ENCODE measurements at regions not wholly inside any gene's neighbourhood (a gene's known extent, or its start where the extent isn't known, plus 50 kb on each side); places are given as distances from the start of the nearest gene placed in this dataset.

- Histone ChIP-seq H3K27ac (ENCODE audit: low read depth, low read length) (no peak overlapping the region), H3K4me3 (replicated peaks in 1 of 2; ENCODE audit: low read depth in 1 of 2, low read length in 2 of 2) (no peak overlapping the region), H2AFZ (ENCODE audit: low read depth, low read length, poor library complexity, severe bottlenecking) (no peak overlapping the region), H3K9me2 (ENCODE audit: insufficient read depth) (no peaks in the 10 kb centered on the region), H3K9me3 (ENCODE audit: control insufficient read depth in 1 of 2, insufficient read depth in 1 of 2, low read depth in 1 of 2, low read length in 2 of 2) (no peaks in the 10 kb centered on the region), H3K36me3 (ENCODE audit: control insufficient read depth in 1 of 2, insufficient read depth in 2 of 2, low read length in 2 of 2) (no peaks in the 10 kb centered on the region), H3K27me3 (ENCODE audit: insufficient read depth, low read length) (no peaks in the 10 kb centered on the region), H3K79me2 (ENCODE audit: insufficient read depth, low read length) (no peaks in the 10 kb centered on the region), H3K4me2 (ENCODE audit: low read length) (no peak overlapping the region), H3K4me1 (ENCODE audit: control insufficient read depth in 1 of 2, insufficient read depth in 2 of 2, low read length in 2 of 2) (no peaks in the 10 kb centered on the region), H4K20me1 (ENCODE audit: insufficient read depth) (no peaks in the 10 kb centered on the region), H3K9ac (ENCODE audit: low read length) (no peak overlapping the region)
- intact Hi-C loops (cut with micrococcal nuclease), result no loop called here
- ATAC-seq (no peak), DNase-seq (ENCODE audit: low read depth, low spot score) (no peak)
- POLR2A ChIA-PET, result no interaction called here
- CTCF ChIA-PET, result no interaction called here
- no TSS peak for BruUV-seq (replicated peaks)
- TF ChIP-seq POLR2A (IDR thresholded peaks at IDR 0.05; ENCODE audit: borderline replicate concordance, extremely low read depth, insufficient read depth, insufficient read length) (no peak), ZBTB33 (IDR thresholded peaks at IDR 0.05; ENCODE audit: extremely low read depth, insufficient replicate concordance, low read length) (no peak), SIN3A (IDR thresholded peaks at IDR 0.05; ENCODE audit: low read depth) (no peak), ATF3 (IDR thresholded peaks at IDR 0.05) (no peak), FOSL1 (IDR thresholded peaks at IDR 0.05; ENCODE audit: low read depth) (no peak), TCF7L2 (IDR thresholded peaks at IDR 0.05; ENCODE audit: borderline replicate concordance, extremely low read depth, insufficient read depth, insufficient read length) (no peak), ZNF274 (IDR thresholded peaks at IDR 0.05; ENCODE audit: low read depth, low read length) (no peak), EGR1 (IDR thresholded peaks at IDR 0.05; ENCODE audit: low read depth) (no peak), EZH2phosphoT487 (IDR thresholded peaks at IDR 0.05; ENCODE audit: borderline replicate concordance) (no peak), JUND (IDR thresholded peaks at IDR 0.05) (no peak), ZFX (IDR thresholded peaks at IDR 0.05) (no peak), YY1 (IDR thresholded peaks at IDR 0.05; ENCODE audit: extremely low read depth, insufficient replicate concordance, low read depth, low read length) (no peak), MAX (IDR thresholded peaks at IDR 0.05) (no peak), SRF (IDR thresholded peaks at IDR 0.05; ENCODE audit: low read depth) (no peak), CTCF (IDR thresholded peaks at IDR 0.05 in 2 of 3, conservative IDR thresholded peaks at IDR 0.05 in 1 of 3; ENCODE audit: borderline replicate concordance in 1 of 3, insufficient read depth in 1 of 3, low read depth in 2 of 3, low read length in 2 of 3) (no peak), CBX3 (IDR thresholded peaks at IDR 0.05; ENCODE audit: low read depth) (no peak), EZH2 (IDR thresholded peaks at IDR 0.05) (no peak), REST (IDR thresholded peaks at IDR 0.05; ENCODE audit: low read depth) (no peak), CEBPB (IDR thresholded peaks at IDR 0.05; ENCODE audit: low read depth) (no peak)
- RAD21 ChIA-PET (ENCODE audit: low non-redundant PET in 1 of 2, low total read pairs in 2 of 2, uncharacterized antibody in 2 of 2, unreplicated experiment in 2 of 2), result no interaction called here
These were observed 669.9 kb upstream of the ID4 start for GRCh38 chr6:19167251-19167650.
